IPS DF 6.9 (cell line): ENCODE measurements at regions not wholly inside any gene's neighbourhood (a gene's known extent, or its start where the extent isn't known, plus 50 kb on each side); places are given as distances from the start of the nearest gene placed in this dataset.

Experiments
- DNase-seq: peaks from one replicate; pipeline ENCODE4 v3.0.0-alpha.2; 2013; ENCODE audit warnings: low read depth, low spot score
- H3K27ac ChIP-seq: one replicate; pipeline ENCODE4 v1.5.1; 2013; ENCODE audit warnings: low read length, control low read depth
- H3K27me3 ChIP-seq: 2 replicates; pipeline ENCODE4 v1.6.1; 2013; ENCODE audit warnings: mild to moderate bottlenecking, low read length; ENCODE audit not compliant: control insufficient read depth, insufficient read depth
- H3K36me3 ChIP-seq: 2 replicates; pipeline ENCODE4 v1.6.1; 2013; ENCODE audit warnings: low read length; ENCODE audit not compliant: control insufficient read depth, insufficient read depth
- H3K4me1 ChIP-seq: 2 replicates; pipeline ENCODE4 v1.6.1; 2013; ENCODE audit warnings: low read length; ENCODE audit not compliant: control insufficient read depth, insufficient read depth
- H3K4me3 ChIP-seq: 2 replicates; pipeline ENCODE4 v1.5.1; 2013; ENCODE audit warnings: mild to moderate bottlenecking, low read length
- H3K9me3 ChIP-seq: 2 replicates; pipeline ENCODE4 v1.6.1; 2013; ENCODE audit warnings: low read length, inconsistent platforms; ENCODE audit not compliant: control insufficient read depth, insufficient read depth
- WGBS: extraction: QIAGEN DNeasy Blood & Tissue Kit; methylation state at CpG from one replicate; pipeline ENCODE4 v1.1.7; 2013; ENCODE audit warnings: mixed read lengths, missing lambda C conversion rate; ENCODE audit not compliant: insufficient read length, insufficient coverage; 5-methylcytosine and 5-hydroxymethylcytosine counted together

DNA sequence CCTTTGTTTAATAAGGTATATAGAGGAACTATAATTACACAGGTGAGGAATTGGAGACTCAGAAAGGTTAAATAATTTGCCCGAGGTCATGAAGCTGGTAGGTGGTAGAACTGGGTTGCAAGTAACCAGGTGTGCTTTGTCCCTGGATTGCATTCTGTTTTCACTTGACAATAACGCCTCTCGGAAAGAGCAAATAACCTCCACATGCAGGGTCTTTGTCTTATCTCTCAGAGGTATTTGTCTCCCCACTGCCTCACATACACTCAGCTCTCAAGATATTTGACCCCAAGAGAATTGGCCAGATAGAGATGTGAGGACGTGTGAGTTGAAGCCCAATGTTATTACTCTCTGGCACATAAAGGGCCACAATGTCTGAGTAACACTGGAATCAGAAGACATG, 320.9 kb upstream of the ONECUT1 start:
- Histone ChIP-seq H3K4me3 (no peak overlapping the region), H3K36me3 (no peaks in the 10 kb centered on the region)
- no CpG with 5 or more reads among the region's 4 CpGs for WGBS

DNA sequence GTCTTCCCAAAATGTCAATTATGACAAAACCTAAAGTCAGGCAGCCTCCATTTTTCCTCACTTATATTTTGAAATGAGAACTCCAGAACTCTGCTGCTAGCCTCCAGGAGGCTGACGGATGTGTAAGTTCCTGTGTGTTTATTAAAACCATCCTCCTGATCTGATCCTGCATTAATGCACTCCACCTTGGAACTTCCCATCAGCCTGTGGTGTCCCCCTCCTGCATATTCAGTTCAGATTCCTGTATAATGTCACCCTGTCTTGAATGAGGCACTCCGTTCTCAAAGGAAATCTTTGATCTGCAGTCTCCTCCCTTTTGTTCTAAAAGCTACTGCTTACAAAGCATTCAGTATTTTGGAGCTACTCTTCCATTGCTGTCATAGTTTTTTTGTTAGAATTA, 318.2 kb upstream of the ONECUT1 start:
- DNase-seq: no peak
- Histone ChIP-seq H3K27me3 (no peaks in the 10 kb centered on the region), H3K4me3 (no peak overlapping the region), H3K4me1 (no peaks in the 10 kb centered on the region), H3K27ac (no peak overlapping the region), H3K9me3 (no peaks in the 10 kb centered on the region), H3K36me3 (no peaks in the 10 kb centered on the region)
- no CpG with 5 or more reads among the region's 2 CpGs for WGBS

More for the DNA sequence above, 320.9 kb upstream of the ONECUT1 start:
- Histone ChIP-seq H3K4me1 (no peaks in the 10 kb centered on the region), H3K9me3 (no peaks in the 10 kb centered on the region), H3K27me3 (no peaks in the 10 kb centered on the region), H3K27ac (no peak overlapping the region)
- DNase-seq: no peak

DNA sequence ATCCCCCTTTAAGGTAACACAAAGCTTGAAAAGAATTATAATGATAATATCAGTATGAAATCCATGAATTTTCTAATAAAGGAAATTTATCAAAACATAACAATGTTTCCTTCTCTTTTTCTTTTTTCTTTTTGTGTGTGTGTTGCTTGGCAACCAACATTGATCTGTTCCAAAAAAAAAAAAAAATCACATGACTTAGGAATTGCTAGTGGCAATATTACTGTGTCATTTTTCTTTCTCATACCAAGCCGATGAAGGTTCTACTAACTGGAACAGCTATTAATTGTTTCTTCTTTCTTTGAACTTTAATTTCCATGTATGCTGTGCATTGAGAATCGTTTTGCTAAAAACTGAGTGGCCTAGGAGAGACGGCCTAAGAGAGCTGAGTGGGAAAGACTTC, 317.7 kb upstream of the ONECUT1 start:
- DNase-seq: no peak
- no peak overlapping the region for H3K27ac ChIP-seq
- H3K27me3 ChIP-seq: no peaks in the 10 kb centered on the region
- no peaks in the 10 kb centered on the region for H3K36me3 ChIP-seq
- WGBS: no CpG with 5 or more reads among the region's 3 CpGs
- H3K4me3 ChIP-seq: no peak overlapping the region
- no peaks in the 10 kb centered on the region for H3K4me1 ChIP-seq
- H3K9me3 ChIP-seq: no peaks in the 10 kb centered on the region

GRCh38 chr15:53106505-53107286, 316.6 kb upstream of the ONECUT1 start:
- DNase-seq: no peak
- no CpG with 5 or more reads among the region's 7 CpGs for WGBS
- no peaks in the 10 kb centered on the region for H3K9me3 ChIP-seq
- no peak overlapping the region for H3K4me3 ChIP-seq
- H3K36me3 ChIP-seq: no peaks in the 10 kb centered on the region
- H3K27me3 ChIP-seq: no peaks in the 10 kb centered on the region
- no peak overlapping the region for H3K27ac ChIP-seq
- H3K4me1 ChIP-seq: no peaks in the 10 kb centered on the region

GRCh38 chr15:53102483-53102882, 312.3 kb upstream of the ONECUT1 start:
- Histone ChIP-seq H3K4me3 (no peak overlapping the region), H3K36me3 (no peaks in the 10 kb centered on the region), H3K27me3 (no peaks in the 10 kb centered on the region), H3K9me3 (no peaks in the 10 kb centered on the region), H3K4me1 (no peaks in the 10 kb centered on the region), H3K27ac (no peak overlapping the region)
- no peak for DNase-seq
- no CpG with 5 or more reads among the region's 2 CpGs for WGBS

DNA sequence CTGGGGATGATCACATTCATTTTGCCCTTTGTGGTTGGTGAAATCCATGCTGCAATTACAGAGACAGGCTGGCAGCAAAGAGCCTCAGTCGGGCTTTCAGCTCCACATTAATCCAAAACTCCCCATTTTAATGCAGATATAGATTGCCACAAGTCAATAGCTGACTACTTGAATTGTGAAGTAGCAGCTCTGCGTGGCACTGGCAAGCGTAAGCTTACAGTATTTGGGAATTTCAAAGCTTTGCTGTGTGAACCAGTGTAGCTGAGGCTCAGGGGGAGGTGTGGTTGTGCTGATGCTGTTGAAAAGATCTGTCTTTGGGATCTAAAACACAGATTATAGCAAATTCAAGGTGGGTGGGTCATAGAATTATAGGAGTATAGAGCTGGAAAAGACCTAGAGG, 290.3 kb upstream of the ONECUT1 start:
- no peak for DNase-seq
- Histone ChIP-seq H3K27me3 (no peaks in the 10 kb centered on the region), H3K4me1 (no peaks in the 10 kb centered on the region), H3K36me3 (no peaks in the 10 kb centered on the region), H3K9me3 (no peaks in the 10 kb centered on the region), H3K4me3 (no peak overlapping the region), H3K27ac (no peak overlapping the region)
- no CpG with 5 or more reads among the region's 3 CpGs for WGBS

DNA sequence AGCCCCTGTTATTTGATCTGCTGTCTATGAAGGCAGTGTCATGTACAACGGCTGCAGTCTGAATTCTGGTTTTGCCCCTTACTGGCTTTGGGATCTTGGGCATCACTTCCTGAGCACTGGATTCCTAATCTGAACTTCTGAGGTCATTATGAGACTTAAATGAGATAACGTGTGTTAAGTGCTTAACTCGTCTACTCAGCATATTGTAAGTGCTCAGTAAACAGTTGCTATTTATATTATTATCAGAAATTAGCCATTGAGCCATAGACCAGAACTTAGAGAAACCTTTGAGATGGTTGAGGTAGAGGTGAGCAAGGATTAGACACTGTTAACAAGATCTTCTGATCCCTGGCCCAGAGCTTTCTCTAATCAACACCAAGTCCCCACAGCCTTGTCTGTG, 284.1 kb upstream of the ONECUT1 start:
- H3K36me3 ChIP-seq: no peaks in the 10 kb centered on the region
- no peak overlapping the region for H3K4me3 ChIP-seq
- H3K9me3 ChIP-seq: no peaks in the 10 kb centered on the region
- H3K27me3 ChIP-seq: no peaks in the 10 kb centered on the region
- H3K4me1 ChIP-seq: no peaks in the 10 kb centered on the region
- no CpG with 5 or more reads among the region's 3 CpGs for WGBS
- DNase-seq: no peak
- no peak overlapping the region for H3K27ac ChIP-seq

DNA sequence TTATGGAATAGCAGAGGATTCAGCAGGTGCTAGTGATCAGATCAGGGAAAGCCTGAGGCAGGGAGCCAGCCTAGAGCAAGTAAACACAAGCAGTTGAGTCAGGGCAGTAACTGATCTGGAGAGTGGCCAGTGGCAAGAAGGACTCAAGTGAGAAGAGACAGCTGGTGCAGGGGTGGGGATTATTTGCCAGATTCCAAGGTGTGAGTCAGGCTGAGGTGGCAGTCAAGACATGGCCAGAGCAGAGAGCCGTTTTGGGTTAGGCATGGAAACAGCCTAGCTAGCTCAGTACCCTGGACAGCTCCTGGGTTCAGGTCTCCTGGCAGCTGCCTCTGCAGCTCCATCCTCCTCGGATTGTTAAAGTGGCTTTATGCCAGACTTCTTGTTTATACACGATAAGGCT, 281.9 kb upstream of the ONECUT1 start:
- DNase-seq: peak; percentile 82
- no peaks in the 10 kb centered on the region for H3K4me1 ChIP-seq
- no CpG with 5 or more reads among the region's 3 CpGs for WGBS
- H3K9me3 ChIP-seq: no peaks in the 10 kb centered on the region
- H3K27ac ChIP-seq: no peak overlapping the region
- no peaks in the 10 kb centered on the region for H3K27me3 ChIP-seq
- H3K36me3 ChIP-seq: no peaks in the 10 kb centered on the region
- no peak overlapping the region for H3K4me3 ChIP-seq

- no peaks in the 10 kb centered on the region for H3K36me3 ChIP-seq
- H3K27ac ChIP-seq: no peak overlapping the region
- no peaks in the 10 kb centered on the region for H3K27me3 ChIP-seq
- H3K4me3 ChIP-seq: no peak overlapping the region
- H3K9me3 ChIP-seq: no peaks in the 10 kb centered on the region
- DNase-seq: no peak
- no peaks in the 10 kb centered on the region; the same call in 1 of the 2 replicates for H3K4me1 ChIP-seq
- WGBS: no CpG with 5 or more reads among the region's 4 CpGs
Observed at GRCh38 chr15:53068636-53069035, 278.5 kb upstream of the ONECUT1 start.

- WGBS: no CpG with 5 or more reads among the region's 10 CpGs
- no peak overlapping the region for H3K4me3 ChIP-seq
- H3K9me3 ChIP-seq: no peaks in the 10 kb centered on the region
- no peak for DNase-seq
- H3K27me3 ChIP-seq: no peaks in the 10 kb centered on the region
- no peak overlapping the region for H3K27ac ChIP-seq
- H3K4me1 ChIP-seq: no peaks in the 10 kb centered on the region
- H3K36me3 ChIP-seq: no peaks in the 10 kb centered on the region
Observed at GRCh38 chr15:53059273-53060043, 269.3 kb upstream of the ONECUT1 start.
